ENCODE measurements at regions not wholly inside any gene's neighbourhood (a gene's known extent, or its start where the extent isn't known, plus 50 kb on each side); places are given as distances from the start of the nearest gene placed in this dataset.

DNA sequence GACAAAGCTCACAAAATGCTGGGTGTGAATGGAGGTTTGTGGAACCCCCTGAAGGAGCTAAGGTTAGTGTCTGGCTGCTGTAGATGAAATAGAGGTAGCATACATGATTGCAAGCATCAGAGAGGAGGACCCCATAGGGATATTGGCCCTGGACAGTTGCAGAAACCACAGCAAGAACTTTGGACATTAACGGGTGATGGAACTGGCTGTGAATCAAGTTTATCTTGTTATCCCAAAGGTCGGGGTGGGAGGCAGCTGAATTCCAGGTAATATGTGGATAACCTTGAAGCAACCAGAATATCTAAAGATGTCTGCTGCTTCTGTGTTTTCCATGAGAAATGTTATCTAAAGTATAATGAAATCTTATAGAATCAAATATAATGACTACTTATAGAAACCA, 447.7 kb downstream of the ZSWIM6 start:
- Histone ChIP-seq H3K4me1 (ENCODE audit: control insufficient read depth, low read depth, low read length) (no peaks in the 10 kb centered on the region), H3K9ac (ENCODE audit: low read length) (no peak overlapping the region), H3K27me3 (ENCODE audit: control insufficient read depth, insufficient read depth, low read length) (no peaks in the 10 kb centered on the region), H3K27ac (ENCODE audit: low read length) (no peak overlapping the region), H3K4me3 (ENCODE audit: low read length) (no peak overlapping the region), H3K9me3 (ENCODE audit: control insufficient read depth, low read depth, low read length) (no peaks in the 10 kb centered on the region), H3K36me3 (ENCODE audit: control insufficient read depth, low read depth, low read length) (no peaks in the 10 kb centered on the region)

DNA sequence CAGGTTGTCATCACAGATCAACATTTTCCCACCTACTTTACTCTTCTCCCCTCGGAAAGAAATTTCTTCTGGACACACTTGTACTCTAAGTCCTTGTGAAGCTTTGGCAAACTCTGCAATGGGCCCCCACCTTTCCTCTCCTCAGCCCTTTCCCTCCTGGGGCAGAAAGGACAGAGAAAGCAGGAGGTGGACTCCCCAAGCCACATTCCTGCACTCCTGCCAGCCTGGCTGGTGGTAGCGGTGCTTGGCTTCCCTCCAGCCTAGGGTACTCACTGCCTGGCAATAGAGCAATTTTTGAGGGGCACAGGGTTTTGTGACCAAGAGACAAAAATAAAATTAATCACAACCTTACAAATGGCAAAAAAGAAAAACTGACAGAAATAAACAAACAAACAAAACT, 451.4 kb downstream of the ZSWIM6 start:
- no peak overlapping the region for H3K4me3 ChIP-seq (ENCODE audit: low read length)
- H3K4me1 ChIP-seq (ENCODE audit: control insufficient read depth, low read depth, low read length): no peaks in the 10 kb centered on the region
- no peaks in the 10 kb centered on the region for H3K27me3 ChIP-seq (ENCODE audit: control insufficient read depth, insufficient read depth, low read length)
- H3K9ac ChIP-seq (ENCODE audit: low read length): no peak overlapping the region
- H3K9me3 ChIP-seq (ENCODE audit: control insufficient read depth, low read depth, low read length): no peaks in the 10 kb centered on the region
- H3K27ac ChIP-seq (ENCODE audit: low read length): no peak overlapping the region
- no peaks in the 10 kb centered on the region for H3K36me3 ChIP-seq (ENCODE audit: control insufficient read depth, low read depth, low read length)

DNA sequence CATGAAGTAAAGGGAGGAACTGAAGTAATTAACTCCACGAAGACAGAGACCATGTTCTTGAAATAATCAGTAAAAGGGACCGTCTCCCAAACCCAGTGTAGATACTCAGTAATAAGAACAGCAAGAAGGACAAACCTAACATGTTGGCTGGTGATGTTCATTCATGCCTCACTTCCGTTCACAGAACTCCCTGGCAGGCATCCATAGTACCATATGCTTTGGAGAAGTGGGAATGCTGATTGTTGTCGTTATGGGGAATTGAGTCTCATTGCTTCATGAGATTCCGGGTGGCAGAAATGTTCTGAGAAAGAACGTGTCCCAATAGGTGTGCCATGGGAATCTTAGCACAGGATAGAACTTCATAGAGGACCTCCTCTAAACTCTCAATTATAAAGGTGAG, 452.3 kb downstream of the ZSWIM6 start:
- Histone ChIP-seq H3K27me3 (ENCODE audit: control insufficient read depth, insufficient read depth, low read length) (no peaks in the 10 kb centered on the region), H3K9ac (ENCODE audit: low read length) (no peak overlapping the region), H3K4me3 (ENCODE audit: low read length) (no peak overlapping the region), H3K4me1 (ENCODE audit: control insufficient read depth, low read depth, low read length) (no peaks in the 10 kb centered on the region), H3K27ac (ENCODE audit: low read length) (no peak overlapping the region), H3K36me3 (ENCODE audit: control insufficient read depth, low read depth, low read length) (no peaks in the 10 kb centered on the region), H3K9me3 (ENCODE audit: control insufficient read depth, low read depth, low read length) (no peaks in the 10 kb centered on the region)

DNA sequence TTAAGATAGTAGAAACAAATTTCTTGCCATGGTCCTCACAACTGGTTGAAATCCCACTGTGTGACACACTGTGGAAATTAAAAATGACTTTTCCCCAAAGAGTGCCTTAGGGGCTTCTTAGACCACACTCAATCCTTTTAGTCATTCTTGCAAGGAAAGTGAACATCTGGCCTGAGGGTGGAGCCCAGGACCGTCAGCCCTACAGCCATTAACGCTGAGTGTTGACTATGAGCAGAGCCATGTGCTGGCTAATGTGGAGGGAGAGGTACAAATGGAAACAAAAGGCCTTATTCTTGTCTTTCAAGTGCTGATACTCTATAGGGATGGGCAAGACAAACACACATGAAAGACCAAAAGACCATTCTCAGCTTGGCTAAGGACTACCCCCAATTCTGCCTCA, 456.5 kb downstream of the ZSWIM6 start:
- Histone ChIP-seq H3K36me3 (ENCODE audit: control insufficient read depth, low read depth, low read length) (no peaks in the 10 kb centered on the region), H3K4me3 (ENCODE audit: low read length) (no peak overlapping the region), H3K27me3 (ENCODE audit: control insufficient read depth, insufficient read depth, low read length) (no peaks in the 10 kb centered on the region), H3K9ac (ENCODE audit: low read length) (no peak overlapping the region), H3K4me1 (ENCODE audit: control insufficient read depth, low read depth, low read length) (no peaks in the 10 kb centered on the region), H3K27ac (ENCODE audit: low read length) (no peak overlapping the region), H3K9me3 (ENCODE audit: control insufficient read depth, low read depth, low read length) (no peaks in the 10 kb centered on the region)

DNA sequence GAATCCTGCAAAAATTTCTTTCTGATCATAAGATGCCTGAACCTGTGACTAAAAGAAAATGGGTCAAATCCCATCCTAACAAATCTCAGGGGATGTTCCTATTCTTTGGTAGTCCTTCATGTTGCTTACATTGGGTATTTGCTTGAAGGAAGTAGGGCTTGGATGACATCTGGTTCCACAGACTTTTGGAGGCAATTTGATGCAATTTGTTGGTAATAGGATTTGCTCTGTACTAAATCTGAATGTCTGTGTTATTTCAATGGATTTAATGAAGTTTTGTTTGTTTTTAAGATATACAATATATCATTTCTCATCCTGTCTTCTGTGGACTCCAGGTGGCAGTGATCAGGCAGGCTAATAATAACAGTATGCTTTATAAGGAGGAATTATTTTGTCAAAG, 457.9 kb downstream of the ZSWIM6 start:
- no peaks in the 10 kb centered on the region for H3K36me3 ChIP-seq (ENCODE audit: control insufficient read depth, low read depth, low read length)

DNA sequence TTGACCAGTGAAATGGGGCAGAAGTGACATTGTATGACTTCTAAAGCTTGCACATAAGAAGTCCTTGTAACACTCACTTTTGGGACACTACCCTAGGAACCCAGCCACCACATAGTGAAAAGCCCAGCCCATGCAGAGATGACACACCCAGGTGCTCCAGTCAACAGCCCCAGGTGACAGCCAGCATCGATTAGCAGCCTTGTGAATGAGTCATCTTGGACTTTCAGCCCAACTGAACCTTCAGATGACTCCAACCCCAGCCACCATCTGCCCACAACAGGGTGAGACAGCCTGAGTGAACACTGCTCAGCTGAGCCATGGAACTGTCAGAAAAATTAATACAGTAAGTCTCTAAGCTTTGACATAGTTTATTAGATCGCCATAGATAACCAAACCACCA, 458.6 kb downstream of the ZSWIM6 start:
- H3K27ac ChIP-seq (ENCODE audit: low read length): no peak overlapping the region
- no peaks in the 10 kb centered on the region for H3K36me3 ChIP-seq (ENCODE audit: control insufficient read depth, low read depth, low read length)
- H3K9ac ChIP-seq (ENCODE audit: low read length): no peak overlapping the region
- H3K4me3 ChIP-seq (ENCODE audit: low read length): no peak overlapping the region
- H3K9me3 ChIP-seq (ENCODE audit: control insufficient read depth, low read depth, low read length): no peaks in the 10 kb centered on the region
- H3K4me1 ChIP-seq (ENCODE audit: control insufficient read depth, low read depth, low read length): no peaks in the 10 kb centered on the region
- H3K27me3 ChIP-seq (ENCODE audit: control insufficient read depth, insufficient read depth, low read length): no peaks in the 10 kb centered on the region

More for the DNA sequence above, 457.9 kb downstream of the ZSWIM6 start:
- H3K27me3 ChIP-seq (ENCODE audit: control insufficient read depth, insufficient read depth, low read length): no peaks in the 10 kb centered on the region
- no peak overlapping the region for H3K4me3 ChIP-seq (ENCODE audit: low read length)
- no peaks in the 10 kb centered on the region for H3K9me3 ChIP-seq (ENCODE audit: control insufficient read depth, low read depth, low read length)
- H3K4me1 ChIP-seq (ENCODE audit: control insufficient read depth, low read depth, low read length): no peaks in the 10 kb centered on the region
- H3K27ac ChIP-seq (ENCODE audit: low read length): no peak overlapping the region
- H3K9ac ChIP-seq (ENCODE audit: low read length): no peak overlapping the region

DNA sequence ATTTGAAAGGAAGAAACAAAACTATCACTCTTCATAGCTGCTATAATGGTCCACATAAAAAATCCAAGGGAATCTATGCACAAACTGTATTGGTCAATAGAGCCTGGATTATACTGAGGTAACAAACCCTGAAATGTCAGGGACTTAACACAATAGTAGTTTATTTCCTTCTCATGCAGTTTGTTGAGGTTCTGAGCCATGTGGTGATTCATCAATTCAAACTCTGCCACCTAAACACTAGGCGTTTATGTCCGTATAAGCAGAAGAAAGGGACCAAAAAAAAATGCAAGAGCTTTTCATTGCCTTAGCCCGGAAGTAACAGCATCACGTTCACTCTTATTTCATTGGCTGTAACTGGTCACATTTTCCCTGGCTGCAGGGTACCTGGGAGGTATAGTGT, 464.7 kb downstream of the ZSWIM6 start:
- no peak overlapping the region for H3K9ac ChIP-seq (ENCODE audit: low read length)
- H3K27me3 ChIP-seq (ENCODE audit: control insufficient read depth, insufficient read depth, low read length): no peaks in the 10 kb centered on the region
- no peak overlapping the region for H3K4me3 ChIP-seq (ENCODE audit: low read length)
- H3K27ac ChIP-seq (ENCODE audit: low read length): no peak overlapping the region
- H3K9me3 ChIP-seq (ENCODE audit: control insufficient read depth, low read depth, low read length): no peaks in the 10 kb centered on the region
- no peaks in the 10 kb centered on the region for H3K4me1 ChIP-seq (ENCODE audit: control insufficient read depth, low read depth, low read length)
- no peaks in the 10 kb centered on the region for H3K36me3 ChIP-seq (ENCODE audit: control insufficient read depth, low read depth, low read length)

DNA sequence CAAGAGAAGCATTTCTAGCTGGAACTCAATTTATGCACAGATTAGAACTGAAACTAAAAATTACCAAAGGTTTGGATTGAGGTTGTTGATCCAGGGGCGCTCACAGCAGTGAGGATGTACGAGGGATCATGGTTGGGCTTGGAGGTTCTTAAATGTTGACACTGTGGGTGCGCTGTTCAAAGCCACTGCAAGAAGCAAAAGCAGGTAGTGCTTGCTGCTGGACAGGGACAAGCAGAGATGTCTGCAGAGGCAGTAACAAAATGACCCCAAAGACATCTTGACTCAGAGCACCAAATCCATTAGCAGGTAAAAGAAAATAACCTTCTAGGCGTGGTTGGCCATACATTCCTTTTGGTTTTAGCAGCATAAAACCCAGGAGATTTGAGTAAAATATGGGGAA, 468.4 kb downstream of the ZSWIM6 start:
- Histone ChIP-seq H3K27ac (ENCODE audit: low read length) (no peak overlapping the region), H3K9me3 (ENCODE audit: control insufficient read depth, low read depth, low read length) (no peaks in the 10 kb centered on the region), H3K4me1 (ENCODE audit: control insufficient read depth, low read depth, low read length) (no peaks in the 10 kb centered on the region), H3K36me3 (ENCODE audit: control insufficient read depth, low read depth, low read length) (no peaks in the 10 kb centered on the region), H3K27me3 (ENCODE audit: control insufficient read depth, insufficient read depth, low read length) (no peaks in the 10 kb centered on the region), H3K9ac (ENCODE audit: low read length) (no peak overlapping the region), H3K4me3 (ENCODE audit: low read length) (no peak overlapping the region)

DNA sequence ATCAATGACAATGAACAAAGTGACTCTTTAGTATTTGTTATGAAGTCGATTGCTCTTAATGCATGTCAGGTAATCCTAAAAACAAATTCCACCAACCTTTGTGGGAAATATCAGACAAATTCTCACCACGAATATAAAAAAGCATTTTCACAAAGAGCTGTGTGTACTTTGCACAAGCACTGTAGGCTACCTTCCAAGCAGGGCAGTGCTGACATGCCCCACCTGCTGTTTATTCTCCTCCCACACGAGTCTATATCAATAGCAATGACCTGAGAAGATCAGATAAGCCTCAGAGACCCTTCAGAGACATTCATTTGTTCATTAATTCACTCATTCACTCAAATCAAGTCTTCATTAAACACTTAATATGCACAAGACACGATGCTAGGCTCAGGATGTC, 469.1 kb downstream of the ZSWIM6 start:
- no peaks in the 10 kb centered on the region for H3K36me3 ChIP-seq (ENCODE audit: control insufficient read depth, low read depth, low read length)
- no peak overlapping the region for H3K27ac ChIP-seq (ENCODE audit: low read length)
- no peaks in the 10 kb centered on the region for H3K4me1 ChIP-seq (ENCODE audit: control insufficient read depth, low read depth, low read length)
- no peaks in the 10 kb centered on the region for H3K9me3 ChIP-seq (ENCODE audit: control insufficient read depth, low read depth, low read length)
- no peaks in the 10 kb centered on the region for H3K27me3 ChIP-seq (ENCODE audit: control insufficient read depth, insufficient read depth, low read length)
- H3K4me3 ChIP-seq (ENCODE audit: low read length): no peak overlapping the region
- H3K9ac ChIP-seq (ENCODE audit: low read length): no peak overlapping the region

DNA sequence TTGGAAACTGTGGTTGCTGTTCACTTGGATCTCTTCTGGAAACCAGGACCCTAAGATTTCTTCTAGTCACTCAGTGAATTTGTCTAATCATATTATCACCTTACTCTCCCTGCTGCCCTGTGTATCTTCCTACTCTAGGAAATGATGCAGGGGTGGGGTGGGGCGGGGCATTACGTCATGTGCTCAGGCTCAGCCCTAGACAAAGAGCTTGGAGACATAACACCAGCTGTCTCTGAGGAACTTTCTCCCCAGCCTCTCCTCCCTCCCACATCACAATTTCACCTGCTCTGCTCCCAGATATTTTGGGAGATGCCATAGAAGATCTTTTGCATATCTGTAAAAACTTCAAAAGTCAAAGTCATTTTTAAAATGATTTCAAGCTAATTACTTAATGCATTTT, 470.4 kb downstream of the ZSWIM6 start:
- no peaks in the 10 kb centered on the region for H3K36me3 ChIP-seq (ENCODE audit: control insufficient read depth, low read depth, low read length)
- H3K9me3 ChIP-seq (ENCODE audit: control insufficient read depth, low read depth, low read length): no peaks in the 10 kb centered on the region
- no peak overlapping the region for H3K27ac ChIP-seq (ENCODE audit: low read length)
- no peaks in the 10 kb centered on the region for H3K4me1 ChIP-seq (ENCODE audit: control insufficient read depth, low read depth, low read length)
- no peak overlapping the region for H3K4me3 ChIP-seq (ENCODE audit: low read length)
- H3K9ac ChIP-seq (ENCODE audit: low read length): no peak overlapping the region
- H3K27me3 ChIP-seq (ENCODE audit: control insufficient read depth, insufficient read depth, low read length): no peaks in the 10 kb centered on the region

DNA sequence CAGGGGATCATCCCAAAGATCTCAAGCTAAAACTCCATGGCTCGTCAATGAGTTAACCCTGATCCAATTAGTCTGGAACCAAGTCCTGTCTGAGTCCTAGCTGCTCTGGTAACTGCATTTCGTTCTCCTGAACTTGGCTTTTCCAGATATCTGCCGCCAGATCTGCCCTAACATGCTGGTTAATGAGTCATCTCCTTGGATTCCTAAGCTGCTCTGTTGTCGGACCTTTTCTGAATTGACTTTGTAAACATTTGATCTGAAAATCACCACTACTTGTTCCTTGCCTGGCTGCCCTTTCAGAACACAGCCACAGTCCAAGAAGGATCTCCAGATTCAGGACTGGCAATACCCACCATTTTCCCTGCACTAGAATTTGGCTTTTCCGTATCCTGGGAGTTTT, 473.0 kb downstream of the ZSWIM6 start:
- H3K27ac ChIP-seq (ENCODE audit: low read length): no peak overlapping the region
- H3K9me3 ChIP-seq (ENCODE audit: control insufficient read depth, low read depth, low read length): no peaks in the 10 kb centered on the region
- H3K4me1 ChIP-seq (ENCODE audit: control insufficient read depth, low read depth, low read length): no peaks in the 10 kb centered on the region
- H3K4me3 ChIP-seq (ENCODE audit: low read length): no peak overlapping the region
- no peak overlapping the region for H3K9ac ChIP-seq (ENCODE audit: low read length)
- no peaks in the 10 kb centered on the region for H3K27me3 ChIP-seq (ENCODE audit: control insufficient read depth, insufficient read depth, low read length)
- no peaks in the 10 kb centered on the region for H3K36me3 ChIP-seq (ENCODE audit: control insufficient read depth, low read depth, low read length)

DNA sequence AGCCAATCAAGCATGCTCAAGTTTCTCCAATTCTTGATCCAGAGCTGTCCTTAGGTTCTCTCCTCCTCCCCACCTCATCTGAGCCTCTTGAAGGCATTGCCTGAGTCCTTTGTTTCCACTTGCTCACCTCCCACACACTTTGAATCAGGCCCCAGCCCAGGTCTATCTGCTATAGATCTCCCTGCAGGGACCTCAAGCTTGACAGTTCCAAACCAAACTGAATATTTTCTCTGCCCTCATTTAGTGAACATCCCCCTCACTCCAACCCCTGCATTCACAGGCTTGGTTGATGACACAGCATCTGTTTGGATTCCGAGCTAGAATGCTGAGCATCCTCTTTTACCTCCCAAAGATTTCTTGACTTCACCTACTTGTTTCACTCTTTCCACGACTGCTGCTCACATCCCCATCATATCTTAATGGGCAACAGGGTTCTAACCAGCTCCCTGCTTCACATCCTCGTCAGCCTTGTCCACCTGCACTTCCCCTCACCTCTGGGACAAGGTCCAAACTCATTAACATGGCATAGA, 474.5 kb downstream of the ZSWIM6 start:
- Histone ChIP-seq H3K4me1 (ENCODE audit: control insufficient read depth, low read depth, low read length) (no peaks in the 10 kb centered on the region), H3K9ac (ENCODE audit: low read length) (no peak overlapping the region), H3K36me3 (ENCODE audit: control insufficient read depth, low read depth, low read length) (no peaks in the 10 kb centered on the region), H3K4me3 (ENCODE audit: low read length) (no peak overlapping the region), H3K9me3 (ENCODE audit: control insufficient read depth, low read depth, low read length) (no peaks in the 10 kb centered on the region), H3K27me3 (ENCODE audit: control insufficient read depth, insufficient read depth, low read length) (no peaks in the 10 kb centered on the region), H3K27ac (ENCODE audit: low read length) (no peak overlapping the region)
